LNCAP (cell line): ENCODE measurements at regions not wholly inside any gene's neighbourhood (a gene's known extent, or its start where the extent isn't known, plus 50 kb on each side); places are given as distances from the start of the nearest gene placed in this dataset.

Source experiments
- TF ChIP-seq, protein P1 (sequence below): fragments of 450-650 bp; IDR thresholded peaks from 2 replicates; pipeline ENCODE4 v1.5.1; 2017; ENCODE audit warnings: mild to moderate bottlenecking

DNA sequence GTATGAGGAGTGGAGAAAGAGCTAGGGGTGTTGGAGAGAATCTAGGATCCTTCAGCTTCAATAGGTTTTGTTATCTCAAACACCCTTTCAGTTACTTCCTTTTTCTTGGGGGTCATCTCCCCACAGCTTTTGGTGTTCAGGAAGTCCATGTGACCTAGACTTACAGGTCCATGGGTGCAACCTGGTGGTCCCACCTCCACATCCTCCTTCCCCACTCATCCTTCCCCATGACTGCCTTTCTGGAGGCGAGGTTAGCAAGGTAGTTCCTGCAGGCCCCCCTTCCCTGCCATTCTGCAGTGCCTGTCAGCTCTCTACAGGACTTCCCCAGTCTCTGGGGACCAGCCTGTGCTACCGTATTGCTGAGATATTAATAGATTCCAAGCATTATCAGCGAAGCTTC is 107.6 kb downstream of the TMEM17 start:
- TF ChIP-seq, protein P1, sequence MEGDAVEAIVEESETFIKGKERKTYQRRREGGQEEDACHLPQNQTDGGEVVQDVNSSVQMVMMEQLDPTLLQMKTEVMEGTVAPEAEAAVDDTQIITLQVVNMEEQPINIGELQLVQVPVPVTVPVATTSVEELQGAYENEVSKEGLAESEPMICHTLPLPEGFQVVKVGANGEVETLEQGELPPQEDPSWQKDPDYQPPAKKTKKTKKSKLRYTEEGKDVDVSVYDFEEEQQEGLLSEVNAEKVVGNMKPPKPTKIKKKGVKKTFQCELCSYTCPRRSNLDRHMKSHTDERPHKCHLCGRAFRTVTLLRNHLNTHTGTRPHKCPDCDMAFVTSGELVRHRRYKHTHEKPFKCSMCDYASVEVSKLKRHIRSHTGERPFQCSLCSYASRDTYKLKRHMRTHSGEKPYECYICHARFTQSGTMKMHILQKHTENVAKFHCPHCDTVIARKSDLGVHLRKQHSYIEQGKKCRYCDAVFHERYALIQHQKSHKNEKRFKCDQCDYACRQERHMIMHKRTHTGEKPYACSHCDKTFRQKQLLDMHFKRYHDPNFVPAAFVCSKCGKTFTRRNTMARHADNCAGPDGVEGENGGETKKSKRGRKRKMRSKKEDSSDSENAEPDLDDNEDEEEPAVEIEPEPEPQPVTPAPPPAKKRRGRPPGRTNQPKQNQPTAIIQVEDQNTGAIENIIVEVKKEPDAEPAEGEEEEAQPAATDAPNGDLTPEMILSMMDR, result no peak

DNA sequence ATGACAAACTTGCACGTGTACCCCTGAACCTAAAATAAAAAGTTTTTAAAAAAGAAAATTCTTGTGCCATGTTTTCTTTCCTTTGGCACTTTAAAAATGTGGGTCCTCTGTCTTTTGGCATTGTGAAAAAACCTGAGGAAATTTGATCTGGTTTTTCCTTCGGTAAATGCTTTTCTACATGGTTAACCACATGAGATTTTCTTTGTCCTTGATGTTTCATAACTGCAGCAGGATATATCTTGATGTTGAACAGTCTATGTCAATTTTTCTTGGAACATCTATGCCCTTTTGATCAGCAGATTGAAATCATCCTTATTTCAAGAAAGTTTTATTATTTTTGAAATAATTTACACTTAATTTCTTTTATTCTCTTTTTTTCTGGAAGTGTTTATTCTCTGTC is 109.1 kb downstream of the TMEM17 start:
- TF ChIP-seq, protein P1, result no peak

DNA sequence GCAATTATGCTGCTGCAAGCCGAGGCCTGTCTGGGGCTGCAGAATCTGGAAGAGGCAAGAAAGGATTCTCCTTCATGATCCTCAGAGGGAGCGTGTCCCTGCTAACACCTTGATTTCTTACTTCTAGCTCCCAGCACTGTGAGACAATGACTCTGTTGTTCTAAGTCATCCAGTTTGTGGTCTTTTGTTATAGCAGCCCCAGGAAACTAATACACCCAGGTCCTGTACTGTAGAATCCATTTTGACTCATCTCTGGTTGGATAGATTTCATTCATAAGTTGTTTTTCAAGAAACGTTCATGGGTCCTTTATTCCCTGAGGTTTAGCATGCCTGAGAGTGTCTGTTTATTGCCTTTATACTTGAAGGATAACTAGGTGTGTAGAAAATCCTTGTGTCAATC is 112.7 kb downstream of the TMEM17 start:
- TF ChIP-seq, protein P1, result no peak

DNA sequence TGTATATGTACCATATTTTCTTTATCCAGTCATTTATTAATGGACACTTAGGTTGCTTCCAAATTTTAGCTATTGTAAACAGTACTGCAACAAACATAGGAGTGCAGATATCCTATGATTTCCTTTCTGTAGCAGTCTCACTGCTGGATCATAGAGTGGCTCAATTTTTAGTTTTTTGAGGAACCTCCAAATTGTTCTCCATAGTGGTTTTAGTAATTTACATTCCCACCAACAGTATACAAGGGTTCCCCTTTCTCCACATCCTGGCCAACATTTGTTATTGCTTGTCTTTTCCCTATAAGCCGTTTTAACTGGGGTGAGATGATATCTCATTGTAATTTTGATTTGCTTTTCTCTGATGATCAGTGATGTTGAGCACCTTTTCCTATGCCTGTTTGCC is 114.3 kb downstream of the TMEM17 start:
- TF ChIP-seq, protein P1, result no peak

DNA sequence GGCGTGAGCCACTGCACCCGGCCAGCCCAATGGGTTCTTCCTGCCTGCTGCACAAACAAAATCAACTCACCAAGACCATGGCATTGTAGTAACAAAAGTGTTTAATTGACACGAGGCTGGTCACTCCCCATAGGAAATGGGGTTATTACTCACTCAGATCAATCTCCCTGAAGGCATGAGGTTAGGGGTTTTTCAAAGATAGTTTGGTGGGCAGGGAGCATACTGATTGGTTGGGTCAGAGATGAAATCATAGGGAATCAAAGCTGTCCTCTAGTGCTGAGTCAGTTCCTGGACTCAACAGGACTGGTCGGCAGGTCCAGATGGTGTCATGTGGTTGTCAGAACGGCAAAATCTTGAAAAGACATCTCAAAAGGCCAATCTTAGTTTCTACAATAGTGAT is 122.1 kb downstream of the TMEM17 start:
- TF ChIP-seq, protein P1, result no peak

DNA sequence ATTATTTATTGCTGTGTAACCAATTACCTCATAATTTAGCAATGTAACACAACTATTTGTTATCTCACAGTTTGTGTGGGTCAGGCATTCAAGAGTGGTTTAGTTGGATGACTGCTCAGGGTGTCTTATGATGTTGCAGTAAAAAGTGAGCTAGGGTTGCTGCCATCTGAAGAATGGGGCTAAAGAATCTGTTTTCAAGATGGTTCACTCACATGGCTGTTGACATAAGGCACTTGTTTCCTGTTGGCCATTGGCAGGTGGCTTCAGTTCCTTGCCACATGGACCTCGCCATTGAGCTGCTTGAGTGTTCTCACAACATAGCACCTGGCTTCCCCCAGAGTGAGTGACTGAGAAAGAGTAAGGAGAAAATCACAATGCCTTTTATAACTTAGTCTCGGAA is 123.2 kb downstream of the TMEM17 start:
- TF ChIP-seq, protein P1, result no peak

DNA sequence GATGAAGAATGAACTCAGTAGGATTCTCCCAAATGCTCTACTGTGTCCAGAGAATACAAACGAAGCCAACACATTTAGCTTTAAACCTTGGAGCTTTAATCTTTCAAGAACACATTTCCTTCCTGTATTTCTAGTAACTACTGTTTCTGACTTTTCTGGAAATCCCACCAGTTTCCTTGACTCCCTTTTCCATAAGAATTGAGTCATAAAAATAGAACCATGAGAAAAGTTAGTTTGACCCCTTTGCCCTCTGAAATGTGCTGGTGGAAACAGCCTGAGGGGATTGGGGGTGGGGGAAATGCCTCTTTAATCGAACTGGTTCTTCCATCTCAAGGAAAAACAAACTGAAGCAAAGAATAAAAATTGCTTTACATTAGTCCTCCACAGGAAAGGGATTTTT is 123.9 kb downstream of the TMEM17 start:
- TF ChIP-seq, protein P1, result no peak

DNA sequence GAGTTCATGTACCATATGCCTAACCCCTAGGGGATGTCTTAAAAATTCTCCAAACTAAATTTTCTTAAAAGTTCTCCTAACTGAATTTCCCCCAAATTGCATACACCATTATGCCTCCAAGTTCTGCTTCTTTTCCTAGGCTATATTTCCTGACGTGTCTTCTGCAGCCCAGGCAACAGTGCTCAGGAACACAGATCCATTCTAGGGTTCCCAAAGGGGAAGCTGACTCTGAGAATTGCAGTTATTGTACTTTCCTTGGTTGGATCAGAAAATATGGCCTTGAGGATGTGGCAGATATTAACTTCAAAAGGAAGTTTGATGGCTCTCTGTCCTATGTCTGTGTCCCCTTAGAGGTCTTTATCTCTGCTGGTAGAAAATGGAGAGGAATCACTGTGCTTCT is 124.3 kb downstream of the TMEM17 start:
- TF ChIP-seq, protein P1, result no peak
